ENCODE measurements at regions not wholly inside any gene's neighbourhood (a gene's known extent, or its start where the extent isn't known, plus 50 kb on each side); places are given as distances from the start of the nearest gene placed in this dataset.

DNA sequence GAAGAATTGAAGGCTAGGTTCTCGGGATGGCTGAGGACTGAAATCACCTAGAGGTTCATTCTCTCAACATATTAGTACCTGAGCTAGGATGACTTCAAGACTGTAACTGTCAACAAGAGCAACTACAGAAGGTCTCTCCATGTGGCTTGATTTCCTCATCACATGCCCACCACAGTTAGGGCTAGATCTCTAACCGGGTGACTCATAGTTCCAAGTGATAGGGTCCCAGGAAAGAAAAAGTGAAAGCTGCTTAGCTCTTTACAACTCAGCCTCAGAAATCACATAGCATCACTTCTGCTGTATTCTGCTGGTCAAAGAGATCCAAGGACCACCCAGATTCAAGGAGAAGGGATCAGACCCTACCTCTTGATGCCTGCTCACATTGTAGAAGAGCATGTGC is 165.4 kb upstream of the AGTR1 start:
- Histone ChIP-seq H4K20me1 (ENCODE audit: low read depth, low read length) (no peaks in the 10 kb centered on the region), H3K27me3 (ENCODE audit: low read length) (no peaks in the 10 kb centered on the region), H3K27ac (ENCODE audit: low read depth, low read length) (no peak overlapping the region), H3K4me2 (ENCODE audit: low read depth, low read length, poor library complexity, severe bottlenecking) (no peak overlapping the region), H3K9me2 (replicated peaks; ENCODE audit: insufficient read depth, low read length) (no peaks in the 10 kb centered on the region; the same call in 1 of the 2 replicates), H3K36me3 (ENCODE audit: low read length) (no peaks in the 10 kb centered on the region), H3K9ac (ENCODE audit: low read length) (no peak overlapping the region), H3K79me2 (ENCODE audit: insufficient read depth, low read length) (no peaks in the 10 kb centered on the region), H3K4me3 (ENCODE audit: insufficient read depth, low read length, poor library complexity, severe bottlenecking) (no peak overlapping the region), H2AFZ (ENCODE audit: low read depth, low read length, severe bottlenecking) (no peak overlapping the region), H3F3A (ENCODE audit: insufficient read depth) (no peaks in the 10 kb centered on the region), H3K9me3 (ENCODE audit: insufficient read depth, low read length) (no peaks in the 10 kb centered on the region)
- TF ChIP-seq EZH2phosphoT487 (conservative IDR thresholded peaks at IDR 0.05; ENCODE audit: low read length): no peak
- TF ChIP-seq, protein P1, sequence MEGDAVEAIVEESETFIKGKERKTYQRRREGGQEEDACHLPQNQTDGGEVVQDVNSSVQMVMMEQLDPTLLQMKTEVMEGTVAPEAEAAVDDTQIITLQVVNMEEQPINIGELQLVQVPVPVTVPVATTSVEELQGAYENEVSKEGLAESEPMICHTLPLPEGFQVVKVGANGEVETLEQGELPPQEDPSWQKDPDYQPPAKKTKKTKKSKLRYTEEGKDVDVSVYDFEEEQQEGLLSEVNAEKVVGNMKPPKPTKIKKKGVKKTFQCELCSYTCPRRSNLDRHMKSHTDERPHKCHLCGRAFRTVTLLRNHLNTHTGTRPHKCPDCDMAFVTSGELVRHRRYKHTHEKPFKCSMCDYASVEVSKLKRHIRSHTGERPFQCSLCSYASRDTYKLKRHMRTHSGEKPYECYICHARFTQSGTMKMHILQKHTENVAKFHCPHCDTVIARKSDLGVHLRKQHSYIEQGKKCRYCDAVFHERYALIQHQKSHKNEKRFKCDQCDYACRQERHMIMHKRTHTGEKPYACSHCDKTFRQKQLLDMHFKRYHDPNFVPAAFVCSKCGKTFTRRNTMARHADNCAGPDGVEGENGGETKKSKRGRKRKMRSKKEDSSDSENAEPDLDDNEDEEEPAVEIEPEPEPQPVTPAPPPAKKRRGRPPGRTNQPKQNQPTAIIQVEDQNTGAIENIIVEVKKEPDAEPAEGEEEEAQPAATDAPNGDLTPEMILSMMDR (IDR thresholded peaks at IDR 0.05; ENCODE audit: insufficient read depth, low read length, poor library complexity, severe bottlenecking): no peak

DNA sequence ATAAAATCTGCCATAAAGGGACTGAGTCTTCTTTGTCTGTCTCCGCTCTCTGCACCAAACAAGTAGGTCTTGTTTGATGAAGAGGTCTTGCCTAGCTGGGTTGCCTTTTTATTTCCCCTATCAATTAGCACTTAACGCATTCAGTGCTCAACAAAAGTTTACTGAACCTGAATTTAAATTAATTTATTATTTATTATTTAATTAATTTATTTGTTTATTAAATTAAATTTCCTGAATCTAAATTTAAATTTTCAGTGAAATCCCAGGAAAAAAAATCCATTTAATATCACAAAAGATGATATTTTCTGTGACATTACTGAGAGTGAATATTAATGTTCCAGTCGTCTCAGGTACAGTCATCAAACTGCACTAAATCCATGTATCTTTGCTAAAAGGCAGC is 164.9 kb upstream of the AGTR1 start:
- Histone ChIP-seq H3K4me2 (ENCODE audit: low read depth, low read length, poor library complexity, severe bottlenecking) (no peak overlapping the region), H2AFZ (ENCODE audit: low read depth, low read length, severe bottlenecking) (no peak overlapping the region), H3F3A (ENCODE audit: insufficient read depth) (no peaks in the 10 kb centered on the region), H3K4me3 (ENCODE audit: insufficient read depth, low read length, poor library complexity, severe bottlenecking) (no peak overlapping the region), H3K27ac (ENCODE audit: low read depth, low read length) (no peak overlapping the region), H4K20me1 (ENCODE audit: low read depth, low read length) (no peaks in the 10 kb centered on the region), H3K9me3 (ENCODE audit: insufficient read depth, low read length) (no peaks in the 10 kb centered on the region), H3K79me2 (ENCODE audit: insufficient read depth, low read length) (no peaks in the 10 kb centered on the region), H3K9ac (ENCODE audit: low read length) (no peak overlapping the region), H3K36me3 (ENCODE audit: low read length) (no peaks in the 10 kb centered on the region), H3K27me3 (ENCODE audit: low read length) (no peaks in the 10 kb centered on the region), H3K9me2 (replicated peaks; ENCODE audit: insufficient read depth, low read length) (no peaks in the 10 kb centered on the region; the same call in 1 of the 2 replicates)
- TF ChIP-seq EZH2phosphoT487 (conservative IDR thresholded peaks at IDR 0.05; ENCODE audit: low read length): no peak
- TF ChIP-seq, protein P1 (IDR thresholded peaks at IDR 0.05; ENCODE audit: insufficient read depth, low read length, poor library complexity, severe bottlenecking): no peak

DNA sequence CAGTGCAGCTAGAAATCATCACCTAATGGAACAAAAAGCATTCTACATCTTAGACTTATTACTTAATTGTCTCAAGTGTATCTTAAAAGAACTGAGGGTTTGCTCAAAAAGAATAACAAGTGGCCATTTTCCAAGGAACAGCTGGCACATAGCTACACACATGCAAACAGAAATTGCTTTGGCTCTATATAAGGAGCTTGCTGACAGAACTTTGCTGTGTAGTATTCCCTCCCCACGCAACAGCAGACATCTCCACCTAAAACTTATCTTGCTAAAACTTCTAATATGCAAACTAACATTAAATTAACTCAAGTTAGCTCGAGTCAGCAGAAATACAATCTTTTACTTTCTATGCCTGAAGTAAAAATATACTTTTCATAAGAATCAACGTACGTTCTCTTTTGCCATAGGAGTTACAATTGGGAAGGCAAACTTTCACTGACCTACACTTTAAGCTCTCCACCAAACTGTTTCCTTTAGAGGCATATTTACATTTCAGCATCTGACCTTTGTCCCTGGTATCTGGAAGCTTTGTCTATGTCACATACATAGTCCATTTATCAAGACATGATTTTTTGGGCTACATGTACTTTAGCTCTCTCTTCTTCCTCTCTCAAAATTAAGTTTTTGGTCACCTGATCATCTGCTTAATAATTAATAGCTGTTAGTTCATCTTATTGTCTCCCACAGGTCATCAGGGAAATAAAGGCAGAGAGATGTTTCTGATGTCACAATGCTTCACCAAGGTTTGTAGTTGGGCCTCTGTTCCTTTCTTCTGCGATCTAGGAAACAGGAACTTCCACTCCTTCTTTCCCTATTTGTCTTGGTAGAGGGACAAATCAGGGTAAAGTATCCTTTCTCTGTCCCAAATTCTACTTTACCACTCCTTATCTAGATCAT is 163.4 kb upstream of the AGTR1 start:
- H3F3A ChIP-seq (ENCODE audit: insufficient read depth): no peaks in the 10 kb centered on the region
- no peak overlapping the region for H3K27ac ChIP-seq (ENCODE audit: low read depth, low read length)
- no peaks in the 10 kb centered on the region for H3K79me2 ChIP-seq (ENCODE audit: insufficient read depth, low read length)
- TF ChIP-seq, protein P1 (IDR thresholded peaks at IDR 0.05; ENCODE audit: insufficient read depth, low read length, poor library complexity, severe bottlenecking): no peak
- TF ChIP-seq EZH2phosphoT487 (conservative IDR thresholded peaks at IDR 0.05; ENCODE audit: low read length): no peak
- no peaks in the 10 kb centered on the region for H3K9me3 ChIP-seq (ENCODE audit: insufficient read depth, low read length)
- H3K9me2 ChIP-seq (replicated peaks; ENCODE audit: insufficient read depth, low read length): no peaks in the 10 kb centered on the region; the same call in 1 of the 2 replicates
- H3K4me3 ChIP-seq (ENCODE audit: insufficient read depth, low read length, poor library complexity, severe bottlenecking): no peak overlapping the region
- H2AFZ ChIP-seq (ENCODE audit: low read depth, low read length, severe bottlenecking): no peak overlapping the region
- H3K9ac ChIP-seq (ENCODE audit: low read length): no peak overlapping the region
- no peaks in the 10 kb centered on the region for H3K36me3 ChIP-seq (ENCODE audit: low read length)
- H3K4me2 ChIP-seq (ENCODE audit: low read depth, low read length, poor library complexity, severe bottlenecking): no peak overlapping the region
- no peaks in the 10 kb centered on the region for H4K20me1 ChIP-seq (ENCODE audit: low read depth, low read length)
- H3K27me3 ChIP-seq (ENCODE audit: low read length): no peaks in the 10 kb centered on the region
